ENCODE measurements at regions not wholly inside any gene's neighbourhood (a gene's known extent, or its start where the extent isn't known, plus 50 kb on each side); places are given as distances from the start of the nearest gene placed in this dataset.
A peak's percentile ranks its signal among the peaks of the same experiment; 100 is the strongest.

DNA sequence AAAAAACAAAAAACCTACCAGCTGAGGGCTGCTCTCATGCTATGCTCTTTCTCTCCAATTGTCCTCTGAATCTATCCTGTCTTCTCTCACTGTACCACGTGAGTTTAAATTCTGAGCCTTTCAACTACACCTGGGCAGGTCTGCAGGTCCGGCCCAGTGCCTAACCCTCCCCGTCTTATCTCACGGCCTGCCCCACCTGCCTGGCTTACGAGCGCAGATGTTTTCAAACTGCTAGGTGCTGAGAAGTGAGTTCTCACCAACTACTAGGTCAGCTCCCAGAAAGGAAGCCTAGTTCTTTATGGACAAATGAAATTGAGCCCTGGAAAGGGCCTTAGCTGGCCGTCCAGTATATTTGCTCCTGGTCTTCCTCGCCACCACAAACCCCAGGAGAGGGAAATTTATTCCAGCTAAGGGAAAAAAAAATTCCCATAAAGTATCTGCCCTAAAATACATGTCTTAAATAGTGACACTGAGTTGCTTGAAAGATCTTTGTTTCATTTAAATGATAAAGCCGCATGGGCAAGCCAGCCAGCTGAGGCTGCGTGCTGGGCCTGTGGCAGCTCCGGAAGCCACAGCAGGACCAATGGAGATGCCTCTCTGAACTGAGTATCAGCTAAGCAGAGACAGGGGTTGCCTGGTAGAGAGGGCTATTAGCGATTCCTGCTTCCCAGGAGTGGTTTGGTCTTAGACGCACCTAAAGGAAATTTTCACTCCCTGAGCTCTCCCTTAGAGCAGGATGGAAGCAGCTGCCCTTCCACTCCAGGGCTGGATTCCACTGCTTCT is 92.5 kb upstream of the NCK2 start:
- H3K4me1 ChIP-seq (ENCODE audit: insufficient read depth, insufficient read length): no peaks in the 10 kb centered on the region
- H3K9me3 ChIP-seq (ENCODE audit: insufficient read depth, low read length): no peaks in the 10 kb centered on the region
- DNase-seq (ENCODE audit: low read depth, low spot score): no peak
- H3K36me3 ChIP-seq (ENCODE audit: insufficient read depth, insufficient read length, low read length): no peaks in the 10 kb centered on the region
- TF ChIP-seq SUZ12 (IDR thresholded peaks at IDR 0.05; ENCODE audit: extremely low read depth, insufficient read depth, insufficient read length): no peak
- no peak for TF ChIP-seq YY1 (IDR thresholded peaks at IDR 0.05; ENCODE audit: insufficient read depth, insufficient read length)
- TF ChIP-seq ZNF274 (IDR thresholded peaks at IDR 0.05; ENCODE audit: low read depth, low read length): no peak
- H3K4me3 ChIP-seq (ENCODE audit: insufficient read length, low read depth): no peak overlapping the region
- no peaks in the 10 kb centered on the region for H3K27me3 ChIP-seq (ENCODE audit: insufficient read depth, insufficient read length)
- no peak overlapping the region for H3K9ac ChIP-seq (ENCODE audit: insufficient read length, low read depth)

DNA sequence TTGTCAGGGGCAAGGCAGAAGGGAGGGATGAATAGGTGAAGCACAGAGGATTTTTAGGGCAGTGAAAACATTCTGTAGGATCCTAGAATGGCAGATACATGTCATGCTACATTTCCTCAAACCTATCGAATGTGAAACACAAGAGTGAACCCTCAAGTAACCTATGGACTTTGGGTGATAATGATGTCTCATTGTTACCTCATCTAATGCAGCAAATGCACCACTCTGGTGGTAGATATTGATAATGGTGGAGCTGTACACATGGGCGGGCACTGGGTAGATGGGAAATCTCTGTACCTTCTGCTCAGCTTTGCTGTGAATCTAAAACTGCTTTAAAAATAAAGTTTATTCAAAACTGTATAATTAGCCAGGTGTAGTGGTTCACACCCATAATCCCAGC is 95.2 kb upstream of the NCK2 start:
- Histone ChIP-seq H3K9ac (ENCODE audit: insufficient read length, low read depth) (no peak overlapping the region), H3K4me3 (ENCODE audit: insufficient read length, low read depth) (no peak overlapping the region), H3K36me3 (ENCODE audit: insufficient read depth, insufficient read length, low read length) (no peaks in the 10 kb centered on the region), H3K27me3 (ENCODE audit: insufficient read depth, insufficient read length) (no peaks in the 10 kb centered on the region), H3K9me3 (ENCODE audit: insufficient read depth, low read length) (no peaks in the 10 kb centered on the region), H3K4me1 (ENCODE audit: insufficient read depth, insufficient read length) (peaks cover 8% of the 10 kb centered on the region)
- TF ChIP-seq ZNF274 (IDR thresholded peaks at IDR 0.05; ENCODE audit: low read depth, low read length): no peak
- TF ChIP-seq SUZ12 (IDR thresholded peaks at IDR 0.05; ENCODE audit: extremely low read depth, insufficient read depth, insufficient read length): no peak
- DNase-seq (ENCODE audit: low read depth, low spot score): no peak

DNA sequence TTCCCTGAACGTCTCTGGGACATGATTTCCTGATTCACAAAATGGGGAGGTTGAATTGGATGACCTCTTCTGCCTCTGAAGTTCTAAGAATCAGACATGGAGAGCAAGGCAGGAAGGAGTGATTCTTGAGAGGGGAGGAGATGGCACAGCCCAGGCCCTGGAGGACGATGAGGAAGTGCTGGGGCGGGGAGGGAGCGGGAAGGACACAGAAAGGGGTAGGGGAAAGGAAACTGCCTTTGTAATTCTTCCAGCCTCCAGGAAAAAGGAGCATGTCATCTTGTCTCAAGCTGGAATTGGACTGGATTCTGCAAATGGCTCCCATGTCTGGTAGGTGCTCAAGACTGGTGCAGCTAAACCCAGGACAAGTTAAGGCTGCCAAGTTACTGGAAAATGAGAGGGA is 97.0 kb upstream of the NCK2 start:
- no peak overlapping the region for H3K9ac ChIP-seq (ENCODE audit: insufficient read length, low read depth)
- no peaks in the 10 kb centered on the region for H3K36me3 ChIP-seq (ENCODE audit: insufficient read depth, insufficient read length, low read length)
- H3K4me3 ChIP-seq (ENCODE audit: insufficient read length, low read depth): no peak overlapping the region
- no peak for DNase-seq (ENCODE audit: low read depth, low spot score)
- H3K27me3 ChIP-seq (ENCODE audit: insufficient read depth, insufficient read length): no peaks in the 10 kb centered on the region
- H3K9me3 ChIP-seq (ENCODE audit: insufficient read depth, low read length): no peaks in the 10 kb centered on the region
- peaks cover 8% of the 10 kb centered on the region for H3K4me1 ChIP-seq (ENCODE audit: insufficient read depth, insufficient read length)
- TF ChIP-seq SUZ12 (IDR thresholded peaks at IDR 0.05; ENCODE audit: extremely low read depth, insufficient read depth, insufficient read length) (no peak), YY1 (IDR thresholded peaks at IDR 0.05; ENCODE audit: insufficient read depth, insufficient read length) (no peak), ZNF274 (IDR thresholded peaks at IDR 0.05; ENCODE audit: low read depth, low read length) (no peak)

DNA sequence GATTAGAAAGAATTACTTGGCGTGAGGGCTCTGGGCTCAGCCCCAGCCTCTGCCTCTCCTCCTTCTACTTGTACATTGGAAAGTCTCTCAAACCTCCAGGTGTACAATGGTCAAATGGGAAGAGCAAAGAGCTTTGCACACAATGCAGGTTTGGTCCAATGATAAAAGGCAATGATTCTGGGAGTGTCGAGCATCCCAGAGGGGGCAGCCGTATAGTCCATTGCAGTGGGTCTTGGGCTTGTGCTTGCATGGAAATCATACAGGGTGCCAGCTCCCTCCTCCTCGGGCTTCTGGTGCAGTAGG is 98.0 kb upstream of the NCK2 start:
- DNase-seq (ENCODE audit: low read depth, low spot score): no peak
- Histone ChIP-seq H3K36me3 (ENCODE audit: insufficient read depth, insufficient read length, low read length) (no peaks in the 10 kb centered on the region), H3K4me1 (ENCODE audit: insufficient read depth, insufficient read length) (peaks cover 8% of the 10 kb centered on the region), H3K9me3 (ENCODE audit: insufficient read depth, low read length) (no peaks in the 10 kb centered on the region), H3K9ac (ENCODE audit: insufficient read length, low read depth) (no peak overlapping the region), H3K4me3 (ENCODE audit: insufficient read length, low read depth) (no peak overlapping the region), H3K27me3 (ENCODE audit: insufficient read depth, insufficient read length) (no peaks in the 10 kb centered on the region)
- no peak for TF ChIP-seq YY1 (IDR thresholded peaks at IDR 0.05; ENCODE audit: insufficient read depth, insufficient read length)

GRCh38 chr2:105645938-105646773 is 98.6 kb upstream of the NCK2 start:
- H3K4me1 ChIP-seq (ENCODE audit: insufficient read depth, insufficient read length): peaks cover 8% of the 10 kb centered on the region
- H3K27me3 ChIP-seq (ENCODE audit: insufficient read depth, insufficient read length): no peaks in the 10 kb centered on the region
- no peak for DNase-seq (ENCODE audit: low read depth, low spot score)
- H3K4me3 ChIP-seq (ENCODE audit: insufficient read length, low read depth): no peak overlapping the region
- H3K9me3 ChIP-seq (ENCODE audit: insufficient read depth, low read length): no peaks in the 10 kb centered on the region
- no peaks in the 10 kb centered on the region for H3K36me3 ChIP-seq (ENCODE audit: insufficient read depth, insufficient read length, low read length)
- no peak overlapping the region for H3K9ac ChIP-seq (ENCODE audit: insufficient read length, low read depth)
- TF ChIP-seq YY1 (IDR thresholded peaks at IDR 0.05; ENCODE audit: insufficient read depth, insufficient read length) (no peak), SUZ12 (IDR thresholded peaks at IDR 0.05; ENCODE audit: extremely low read depth, insufficient read depth, insufficient read length) (no peak), ZNF274 (IDR thresholded peaks at IDR 0.05; ENCODE audit: low read depth, low read length) (no peak)

DNA sequence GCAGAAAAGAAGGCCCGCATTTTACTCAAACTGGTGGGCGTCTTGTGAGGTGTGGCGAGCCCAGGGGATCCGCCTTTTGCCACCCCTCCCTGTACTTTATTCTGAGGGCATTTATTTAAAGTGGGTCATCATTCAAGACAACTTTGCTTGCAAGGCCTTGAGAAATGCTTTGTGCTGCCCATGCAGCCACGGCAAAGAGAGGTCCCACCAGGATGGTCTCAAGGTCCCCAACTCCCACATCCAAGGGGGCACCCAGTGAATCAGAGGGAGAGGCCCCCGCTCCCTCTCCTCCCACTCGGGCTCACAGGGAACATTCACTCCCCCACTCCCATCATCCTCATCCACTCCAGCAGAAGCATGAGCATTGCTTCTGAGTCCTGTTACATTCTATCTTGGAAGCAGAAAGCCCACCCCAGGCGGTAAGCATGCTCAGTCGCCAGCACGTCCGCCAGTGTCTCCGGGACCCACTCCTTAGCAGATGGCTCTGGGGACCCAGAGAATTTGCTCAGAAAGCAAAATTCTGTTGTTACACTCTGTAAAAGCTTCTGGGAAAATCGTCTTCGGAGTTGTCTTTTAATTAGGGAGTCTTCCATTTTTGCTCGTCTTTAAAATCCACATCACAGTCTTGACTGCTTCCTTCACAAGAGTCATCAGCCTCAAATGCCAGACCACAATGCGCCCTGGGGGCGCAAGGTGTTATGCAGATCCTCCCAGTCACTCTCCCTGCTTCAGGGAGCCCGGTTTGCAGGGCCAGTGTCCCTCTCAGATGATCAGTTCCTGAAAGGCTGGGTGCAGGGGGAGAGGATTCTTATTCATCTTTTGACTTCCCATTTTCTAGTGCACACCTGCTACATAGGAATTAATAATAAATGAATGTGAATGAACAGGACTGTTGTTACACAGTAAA is 99.4 kb upstream of the NCK2 start:
- TF ChIP-seq ZNF274 (IDR thresholded peaks at IDR 0.05; ENCODE audit: low read depth, low read length) (no peak), YY1 (IDR thresholded peaks at IDR 0.05; ENCODE audit: insufficient read depth, insufficient read length) (no peak), SUZ12 (IDR thresholded peaks at IDR 0.05; ENCODE audit: extremely low read depth, insufficient read depth, insufficient read length) (no peak)
- Histone ChIP-seq H3K9me3 (ENCODE audit: insufficient read depth, low read length) (no peaks in the 10 kb centered on the region), H3K9ac (ENCODE audit: insufficient read length, low read depth) (no peak overlapping the region), H3K36me3 (ENCODE audit: insufficient read depth, insufficient read length, low read length) (no peaks in the 10 kb centered on the region), H3K4me1 (ENCODE audit: insufficient read depth, insufficient read length) (peaks cover 8% of the 10 kb centered on the region), H3K4me3 (ENCODE audit: insufficient read length, low read depth) (no peak overlapping the region), H3K27me3 (ENCODE audit: insufficient read depth, insufficient read length) (no peaks in the 10 kb centered on the region)
- DNase-seq (ENCODE audit: low read depth, low spot score): peak; percentile 46

Data from NT2/D1 (cell line).